GM19452 (cell line): ENCODE measurements at regions not wholly inside any gene's neighbourhood (a gene's known extent, or its start where the extent isn't known, plus 50 kb on each side); places are given as distances from the start of the nearest gene placed in this dataset.
"Not testable (repeated sequence)": the region's sequence is repeated elsewhere in the genome, so short reads cannot be mapped to it uniquely, and the experiment has no call there.

ENCODE experiments used
- ATAC-seq: cut with Tn5 transposase; IDR thresholded peaks from one replicate; pipeline ENCODE4 v1.9.1; 2021; ENCODE audit not compliant: unreplicated experiment

GRCh38 chr4:101421386-101421785, 74.1 kb upstream of the PPP3CA start:
- ATAC-seq, result no peak

GRCh38 chr4:101420661-101421060, 73.3 kb upstream of the PPP3CA start:
- ATAC-seq, result no peak

- ATAC-seq, result peak; percentile 68
Observed at GRCh38 chr4:101419336-101420135, 72.2 kb upstream of the PPP3CA start.

GRCh38 chr4:101418466-101418865, 71.1 kb upstream of the PPP3CA start:
- ATAC-seq, result peak; percentile 10

GRCh38 chr4:101418055-101418454, 70.7 kb upstream of the PPP3CA start:
- peak; percentile 75 for ATAC-seq

GRCh38 chr4:101417046-101417445, 69.7 kb upstream of the PPP3CA start:
- no peak for ATAC-seq

- ATAC-seq, result no peak
Observed at GRCh38 chr4:101415962-101416361, 68.6 kb upstream of the PPP3CA start.

GRCh38 chr4:101414496-101414895, 67.2 kb upstream of the PPP3CA start:
- ATAC-seq, result no peak

- no peak for ATAC-seq
Observed at GRCh38 chr4:101411926-101412325, 64.6 kb upstream of the PPP3CA start.

- ATAC-seq, result not testable (repeated sequence)
Observed at GRCh38 chr4:101411281-101411910, 64.1 kb upstream of the PPP3CA start.

GRCh38 chr4:101400096-101400495, 52.8 kb upstream of the PPP3CA start:
- no peak for ATAC-seq

GRCh38 chr4:101398807-101399206, 51.5 kb upstream of the PPP3CA start:
- no peak for ATAC-seq
